Gastroesophageal sphincter (tissue), 3 donors: ENCODE measurements at regions not wholly inside any gene's neighbourhood (a gene's known extent, or its start where the extent isn't known, plus 50 kb on each side); places are given as distances from the start of the nearest gene placed in this dataset.

Experiments used
- CTCF ChIP-seq, 4 experiments: fragments of 200-600 bp in 2 of 4; fragments of 450-650 bp in 2 of 4; sonication (generic) in 1 of 4; IDR thresholded peaks; one replicate each; pipeline ENCODE4 v1.5.1; 2017 to 2019; ENCODE audit warnings: antibody characterized with exemption in 4 of 4, mild to moderate bottlenecking in 2 of 4, moderate library complexity in 2 of 4
- POLR2A ChIP-seq, 2 donors: fragments of 450-650 bp; IDR thresholded peaks; one replicate each; pipeline ENCODE4 v1.6.1; 2017; ENCODE audit warnings: antibody characterized with exemption in 2 of 2, mild to moderate bottlenecking in 2 of 2, moderate library complexity in 1 of 2

GRCh38 chr9:126116351-126117157, 210.1 kb upstream of the MVB12B start:
- no peak for TF ChIP-seq POLR2A (IDR thresholded peaks at IDR 0.05)
- no peak for TF ChIP-seq CTCF (IDR thresholded peaks at IDR 0.05)
